ENCODE measurements at regions not wholly inside any gene's neighbourhood (a gene's known extent, or its start where the extent isn't known, plus 50 kb on each side); places are given as distances from the start of the nearest gene placed in this dataset.

GRCh38 chr3:65039754-65040210 is 352.0 kb upstream of the ADAMTS9 start (continued):
- no peak for TF ChIP-seq ZNF462 (CRISPR knock-in tag; IDR thresholded peaks at IDR 0.05)
- no peak for TF ChIP-seq CREB1 (CRISPR knock-in tag; IDR thresholded peaks at IDR 0.05; ENCODE audit: low read depth)
- no peak for TF ChIP-seq NANOG (IDR thresholded peaks at IDR 0.05; ENCODE audit: borderline replicate concordance)
- TF ChIP-seq ETS1 (IDR thresholded peaks at IDR 0.05), result no peak

- DNase-seq (ENCODE audit: low spot score) (no peak), ATAC-seq (no peak)
- no peak overlapping the region for H2AFZ ChIP-seq
- Mint-ChIP-seq H3K36me3 (ENCODE audit: low read depth) (no peaks in the 10 kb centered on the region), H3K4me1 (peaks cover 3% of the 10 kb centered on the region; the same call in 1 of the 3 replicates), H3K27ac (no peak overlapping the region), H3K27me3 (ENCODE audit: insufficient read depth, low read depth, poor library complexity) (no peaks in the 10 kb centered on the region), H3K4me3 (no peak overlapping the region), H3K9me3 (no peaks in the 10 kb centered on the region)
- TF ChIP-seq NANOG (IDR thresholded peaks at IDR 0.05; ENCODE audit: borderline replicate concordance) (no peak), ZNF114 (CRISPR knock-in tag; IDR thresholded peaks at IDR 0.05) (no peak), POLR2AphosphoS5 (IDR thresholded peaks at IDR 0.05; ENCODE audit: low read depth) (no peak), EZH2phosphoT487 (IDR thresholded peaks at IDR 0.05; ENCODE audit: unreplicated experiment) (no peak)
- no peaks in the 10 kb centered on the region for H3K4me1 ChIP-seq (ENCODE audit: insufficient read depth)
- H3K27ac ChIP-seq (ENCODE audit: low read depth), result no peak overlapping the region
- H3K4me2 ChIP-seq, result no peak overlapping the region
- no peak overlapping the region for H3K4me3 ChIP-seq
- no peaks in the 10 kb centered on the region for H4K20me1 ChIP-seq (replicated peaks; ENCODE audit: insufficient read depth)
- no peaks in the 10 kb centered on the region for H3K79me2 ChIP-seq (replicated peaks; ENCODE audit: insufficient read depth)
- no peaks in the 10 kb centered on the region for H3F3A ChIP-seq (replicated peaks; ENCODE audit: low read depth)
- H3K9me2 ChIP-seq (ENCODE audit: insufficient read depth), result peaks cover 6% of the 10 kb centered on the region; the same call in 1 of the 2 replicates
- H3K36me3 ChIP-seq (ENCODE audit: insufficient read depth), result no peaks in the 10 kb centered on the region
- no peaks in the 10 kb centered on the region for H3K27me3 ChIP-seq (ENCODE audit: insufficient read depth)
These were observed 350.1 kb upstream of the ADAMTS9 start for GRCh38 chr3:65037861-65038260.
